OCI-LY1 (cell line): ENCODE measurements at regions not wholly inside any gene's neighbourhood (a gene's known extent, or its start where the extent isn't known, plus 50 kb on each side); places are given as distances from the start of the nearest gene placed in this dataset.

ENCODE experiments used
- CTCF ChIP-seq: fragments of 200-600 bp; sonication (generic), shearing (Covaris generic); IDR thresholded peaks from 2 replicates; pipeline ENCODE4 v1.5.1; 2017; ENCODE audit warnings: mild to moderate bottlenecking, antibody characterized with exemption, low read length, moderate library complexity, mixed read lengths
- EZH2 ChIP-seq: fragments of 200-600 bp; sonication (generic), shearing (Covaris generic); IDR thresholded peaks from 2 replicates; pipeline ENCODE4 v1.8.0; 2017; ENCODE audit warnings: borderline replicate concordance, mixed run types, mild to moderate bottlenecking, antibody characterized with exemption, low read length, moderate library complexity, mixed read lengths

DNA sequence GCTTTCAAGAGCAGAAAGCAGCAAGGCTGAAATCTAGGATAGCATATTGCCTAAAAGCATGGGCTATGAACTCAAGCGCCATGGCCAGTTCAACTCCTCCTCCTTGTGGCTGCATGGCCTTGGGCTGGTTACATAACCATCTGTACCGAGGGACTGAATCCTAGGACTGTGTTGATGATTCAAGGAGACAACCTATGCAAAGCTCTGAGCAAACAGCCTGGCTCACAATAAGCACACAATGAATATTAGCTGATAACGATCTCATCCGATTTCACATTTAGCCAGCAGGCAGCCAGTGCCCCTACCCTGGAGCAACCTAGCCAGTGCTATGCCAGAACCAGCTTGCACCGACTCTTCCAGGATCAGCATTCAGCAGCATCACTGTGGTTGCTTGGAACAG, 698.4 kb downstream of the TBC1D22A start:
- TF ChIP-seq CTCF (no peak), EZH2 (no peak)
